ENCODE measurements at regions not wholly inside any gene's neighbourhood (a gene's known extent, or its start where the extent isn't known, plus 50 kb on each side); places are given as distances from the start of the nearest gene placed in this dataset.
"Not testable (repeated sequence)": the region's sequence is repeated elsewhere in the genome, so short reads cannot be mapped to it uniquely, and the experiment has no call there.

- ChIA-PET CTCF (interaction anchor here (1.2 kb wide), 1 partner anchor 228 kb away, joined by 3 read pairs; no protein-coding TSS in a partner anchor), POLR2A (no interaction called here)
- no peak for DNase-seq (ENCODE audit: extremely low spot score)
- no peak for TF ChIP-seq ELF4 (IDR thresholded peaks at IDR 0.05)
- no peak for TF ChIP-seq BHLHE40 (IDR thresholded peaks at IDR 0.05; ENCODE audit: borderline replicate concordance)
- TF ChIP-seq ZNF384 (IDR thresholded peaks at IDR 0.05) = no peak
- TF ChIP-seq ARNT (IDR thresholded peaks at IDR 0.05) = no peak
- TF ChIP-seq L3MBTL2 (conservative IDR thresholded peaks at IDR 0.05) = no peak
- no peak for TF ChIP-seq HDGF (IDR thresholded peaks at IDR 0.05; ENCODE audit: borderline replicate concordance)
- no peak for TF ChIP-seq NFRKB (IDR thresholded peaks at IDR 0.05)
- TF ChIP-seq SUZ12 (IDR thresholded peaks at IDR 0.05) = no peak
- no peak for TF ChIP-seq FOXA1 (IDR thresholded peaks at IDR 0.05)
- no peak for TF ChIP-seq FOXM1 (IDR thresholded peaks at IDR 0.05; ENCODE audit: borderline replicate concordance)
- TF ChIP-seq TARDBP (IDR thresholded peaks at IDR 0.05) = no peak
Measured at GRCh38 chr2:175804122-175804521, 197.9 kb downstream of the LNPK start.

GRCh38 chr2:175796422-175796821 is 205.6 kb downstream of the LNPK start:
- DNase-seq (ENCODE audit: extremely low spot score); CTCF ChIA-PET; POLR2A ChIA-PET: not testable (repeated sequence)

- ChIA-PET POLR2A (no interaction called here), CTCF (interaction anchor here (0.6 kb wide), 1 partner anchor 59 kb away, joined by 3 read pairs; no protein-coding TSS in a partner anchor)
- TF ChIP-seq ELF4 (IDR thresholded peaks at IDR 0.05) = no peak
- TF ChIP-seq HDGF (IDR thresholded peaks at IDR 0.05; ENCODE audit: borderline replicate concordance) = no peak
- no peak for TF ChIP-seq FOXA1 (IDR thresholded peaks at IDR 0.05)
- TF ChIP-seq BHLHE40 (IDR thresholded peaks at IDR 0.05; ENCODE audit: borderline replicate concordance) = no peak
- TF ChIP-seq SUZ12 (IDR thresholded peaks at IDR 0.05) = no peak
- TF ChIP-seq L3MBTL2 (conservative IDR thresholded peaks at IDR 0.05) = no peak
- TF ChIP-seq CTBP1 (IDR thresholded peaks at IDR 0.05; ENCODE audit: borderline replicate concordance) = no peak
- TF ChIP-seq ZNF384 (IDR thresholded peaks at IDR 0.05) = no peak
- no peak for TF ChIP-seq TARDBP (IDR thresholded peaks at IDR 0.05)
- no peak for TF ChIP-seq FOXM1 (IDR thresholded peaks at IDR 0.05; ENCODE audit: borderline replicate concordance)
- TF ChIP-seq ARNT (IDR thresholded peaks at IDR 0.05) = no peak
- DNase-seq (ENCODE audit: extremely low spot score) = no peak
Measured at GRCh38 chr2:175793648-175794047, 208.4 kb downstream of the LNPK start.

- no peak for DNase-seq (ENCODE audit: extremely low spot score)
- CTCF ChIA-PET = no interaction called here
- TF ChIP-seq SP1 (IDR thresholded peaks at IDR 0.05) (no peak), BHLHE40 (IDR thresholded peaks at IDR 0.05; ENCODE audit: borderline replicate concordance) (no peak), FOXA1 (IDR thresholded peaks at IDR 0.05) (no peak), TARDBP (IDR thresholded peaks at IDR 0.05) (no peak), ARNT (IDR thresholded peaks at IDR 0.05) (no peak), PKNOX1 (IDR thresholded peaks at IDR 0.05) (no peak)
- POLR2A ChIA-PET = no interaction called here
Measured at GRCh38 chr2:175792881-175793280, 209.2 kb downstream of the LNPK start.

GRCh38 chr2:175792199-175792598 is 209.9 kb downstream of the LNPK start:
- TF ChIP-seq FOXK2 (IDR thresholded peaks at IDR 0.05) (no peak), ELF4 (IDR thresholded peaks at IDR 0.05) (no peak)
- CTCF ChIA-PET = no interaction called here
- POLR2A ChIA-PET = no interaction called here
- DNase-seq (ENCODE audit: extremely low spot score) = no peak

GRCh38 chr2:175786471-175787124 is 215.5 kb downstream of the LNPK start:
- CTCF ChIA-PET = no interaction called here
- POLR2A ChIA-PET = no interaction called here
- peak; percentile 52 for TF ChIP-seq PKNOX1 (IDR thresholded peaks at IDR 0.05)
- TF ChIP-seq FOXK2 (IDR thresholded peaks at IDR 0.05) = no peak
- no peak for DNase-seq (ENCODE audit: extremely low spot score)

- POLR2A ChIA-PET; DNase-seq (ENCODE audit: extremely low spot score); CTCF ChIA-PET: not testable (repeated sequence)
Measured at GRCh38 chr2:175777337-175777736, 224.7 kb downstream of the LNPK start.

GRCh38 chr2:175769200-175769599 is 232.9 kb downstream of the LNPK start:
- DNase-seq (ENCODE audit: extremely low spot score) = no peak
- CTCF ChIA-PET = no interaction called here
- POLR2A ChIA-PET = no interaction called here
- TF ChIP-seq BHLHE40 (IDR thresholded peaks at IDR 0.05; ENCODE audit: borderline replicate concordance) (no peak), ZNF384 (IDR thresholded peaks at IDR 0.05) (no peak), ARNT (IDR thresholded peaks at IDR 0.05) (no peak), HDGF (IDR thresholded peaks at IDR 0.05; ENCODE audit: borderline replicate concordance) (no peak), CTBP1 (IDR thresholded peaks at IDR 0.05; ENCODE audit: borderline replicate concordance) (no peak), FOXK2 (IDR thresholded peaks at IDR 0.05) (no peak), FOXA1 (IDR thresholded peaks at IDR 0.05) (no peak), SP1 (IDR thresholded peaks at IDR 0.05) (no peak), LEF1 (IDR thresholded peaks at IDR 0.05; ENCODE audit: borderline replicate concordance) (no peak)
